Sciatic nerve (tissue), 2 donors: ENCODE measurements at regions not wholly inside any gene's neighbourhood (a gene's known extent, or its start where the extent isn't known, plus 50 kb on each side); places are given as distances from the start of the nearest gene placed in this dataset.
"Not testable (repeated sequence)": the region's sequence is repeated elsewhere in the genome, so short reads cannot be mapped to it uniquely, and the experiment has no call there.

Source experiments
- ATAC-seq: fragments of 200-7000 bp; cut with Tn5 transposase; one replicate; pipeline ENCODE4 v1.9.1; 2020; ENCODE audit warnings: mild to moderate bottlenecking, moderate library complexity
- DNase-seq: peaks from one replicate; pipeline ENCODE4 v3.0.0-alpha.2; 2020; ENCODE audit warnings: low spot score
- intact Hi-C: fragments of 100-400 bp; cut with DNase I; formaldehyde crosslinking; loops from one replicate; pipeline ENCODE4 v1.14.2; 2022
- donor health status: DM: no; HTN: no; CAD: no.
- donor health status: DM: no; HTN: no; CAD: no.

GRCh38 chr6:56904068-56904467, 50.8 kb upstream of the BEND6 start:
- ATAC-seq (no peak), DNase-seq (no peak)

GRCh38 chr6:56902641-56903464, 52.1 kb upstream of the BEND6 start:
- intact Hi-C loops = loop anchor here (10.0 kb wide), 1 partner anchor 412 kb away; the partner anchor contains the start of gene PRIM2
- ATAC-seq (peak; percentile 86), DNase-seq (no peak)

More at GRCh38 chr6:56904068-56904467, 50.8 kb upstream of the BEND6 start:
- intact Hi-C loops = loop anchor here (10.0 kb wide), 1 partner anchor 411 kb away; the partner anchor contains the start of gene PRIM2

GRCh38 chr6:56900784-56901183, 54.1 kb upstream of the BEND6 start:
- DNase-seq (no peak), ATAC-seq (no peak)
- intact Hi-C loops = loop anchor here (10.0 kb wide), 1 partner anchor 414 kb away; the partner anchor contains the start of gene PRIM2

GRCh38 chr6:56899753-56900152, 55.2 kb upstream of the BEND6 start:
- intact Hi-C loops = loop anchor here (10.0 kb wide), 1 partner anchor 415 kb away; the partner anchor contains the start of gene PRIM2
- ATAC-seq (no peak), DNase-seq (no peak)

GRCh38 chr6:56899311-56899710, 55.6 kb upstream of the BEND6 start:
- ATAC-seq (no peak), DNase-seq (no peak)
- intact Hi-C loops = no loop called here

- ATAC-seq (no peak), DNase-seq (no peak)
- intact Hi-C loops = no loop called here
Measured at GRCh38 chr6:56897789-56898529, 56.9 kb upstream of the BEND6 start.

GRCh38 chr6:56891754-56892153, 63.2 kb upstream of the BEND6 start:
- no peak for DNase-seq
- peak; percentile 39 for ATAC-seq
- intact Hi-C loops = no loop called here

- intact Hi-C loops = no loop called here
- ATAC-seq = peak; percentile 55
- DNase-seq = no peak
Measured at GRCh38 chr6:56890683-56891429, 64.1 kb upstream of the BEND6 start.

- no peak for ATAC-seq
- no peak for DNase-seq
- intact Hi-C loops = no loop called here
Measured at GRCh38 chr6:56890066-56890465, 64.8 kb upstream of the BEND6 start.

- DNase-seq (no peak), ATAC-seq (no peak)
- intact Hi-C loops = no loop called here
Measured at GRCh38 chr6:56889492-56889891, 65.4 kb upstream of the BEND6 start.

- intact Hi-C loops = no loop called here
- DNase-seq (no peak), ATAC-seq (no peak)
Measured at GRCh38 chr6:56888687-56889086, 66.2 kb upstream of the BEND6 start.

GRCh38 chr6:56887086-56887485, 67.8 kb upstream of the BEND6 start:
- DNase-seq (no peak), ATAC-seq (no peak)
- intact Hi-C loops = no loop called here

- no peak for ATAC-seq
- no peak for DNase-seq
- intact Hi-C loops = no loop called here
Measured at GRCh38 chr6:56877922-56878321, 77.0 kb upstream of the BEND6 start.

GRCh38 chr6:56875961-56876360, 78.9 kb upstream of the BEND6 start:
- DNase-seq (no peak), ATAC-seq (no peak)
- intact Hi-C loops = no loop called here

GRCh38 chr6:56875523-56875922, 79.4 kb upstream of the BEND6 start:
- DNase-seq (no peak), ATAC-seq (no peak)
- intact Hi-C loops = no loop called here

- DNase-seq = no peak
- intact Hi-C loops = no loop called here
- no peak for ATAC-seq
Measured at GRCh38 chr6:56874328-56874727, 80.6 kb upstream of the BEND6 start.

GRCh38 chr6:56870053-56870452, 84.9 kb upstream of the BEND6 start:
- DNase-seq, intact Hi-C loops, ATAC-seq: not testable (repeated sequence)

GRCh38 chr6:56869346-56869745, 85.6 kb upstream of the BEND6 start:
- ATAC-seq (peak; percentile 10), DNase-seq (no peak)
- intact Hi-C loops = loop anchor here (10.0 kb wide), 1 partner anchor 475 kb away; no protein-coding TSS in a partner anchor

- ATAC-seq (no peak), DNase-seq (no peak)
- intact Hi-C loops = loop anchor here (10.0 kb wide), 1 partner anchor 474 kb away; no protein-coding TSS in a partner anchor
Measured at GRCh38 chr6:56868687-56869086, 86.2 kb upstream of the BEND6 start.
